ENCODE measurements at regions not wholly inside any gene's neighbourhood (a gene's known extent, or its start where the extent isn't known, plus 50 kb on each side); places are given as distances from the start of the nearest gene placed in this dataset.

- H3K9ac ChIP-seq (ENCODE audit: insufficient read depth, low read depth, low read length), result no peak overlapping the region
- H3K4me3 ChIP-seq (replicated peaks in 1 of 3; ENCODE audit: insufficient read depth in 1 of 3, low read depth in 2 of 3, low read length in 3 of 3), result no peak overlapping the region
- no peaks in the 10 kb centered on the region for H3K9me3 ChIP-seq (ENCODE audit: low read length)
- in situ Hi-C loops (cut with HindIII; ENCODE audit: extremely low pct_ligation_motif_present, low pct_unique_long_range_greater_than_20kb), result no loop called here
- ATAC-seq (no peak), DNase-seq (ENCODE audit: low spot score) (no peak), FAIRE-seq (no peak)
- no peaks in the 10 kb centered on the region for H3K4me1 ChIP-seq (ENCODE audit: insufficient read depth, low read length)
- H3K79me2 ChIP-seq (ENCODE audit: insufficient read depth, low read length), result no peaks in the 10 kb centered on the region
- no peak overlapping the region for H3K4me2 ChIP-seq (ENCODE audit: low read depth, low read length)
- H3K27ac ChIP-seq (ENCODE audit: extremely low read length, insufficient read depth, low read length), result no peak overlapping the region
- intact Hi-C loops (cut with micrococcal nuclease; ENCODE audit: unreplicated experiment), result no loop called here
- POLR2A ChIA-PET, result no interaction called here
- H2AFZ ChIP-seq (ENCODE audit: low read length), result no peak overlapping the region
- BruUV-seq (replicated peaks), result no TSS peak
- CTCF ChIA-PET (ENCODE audit: low intra/inter-chr PET ratio, low total read pairs), result no interaction called here
- H3K36me3 ChIP-seq (replicated peaks in 1 of 2; ENCODE audit: control insufficient read depth in 1 of 2, insufficient read depth in 2 of 2, low read length in 2 of 2), result no peaks in the 10 kb centered on the region
- 4% methylated on average over 1 of the region's 1 CpG for WGBS (ENCODE audit: low lambda C conversion rate)
- H4K20me1 ChIP-seq (ENCODE audit: insufficient read depth, low read length), result no peaks in the 10 kb centered on the region
- H3K27me3 ChIP-seq (ENCODE audit: control insufficient read depth in 1 of 2, insufficient read depth in 2 of 2, low read length in 2 of 2), result no peaks in the 10 kb centered on the region
- TF ChIP-seq KDM1A (CRISPR knock-in tag; IDR thresholded peaks at IDR 0.05), result no peak
- no peak for TF ChIP-seq DR1 (CRISPR knock-in tag; IDR thresholded peaks at IDR 0.05)
- TF ChIP-seq ZXDC (CRISPR knock-in tag; IDR thresholded peaks at IDR 0.05), result no peak
- TF ChIP-seq FIP1L1 (IDR thresholded peaks at IDR 0.05; ENCODE audit: borderline replicate concordance, insufficient read depth, low read depth, low read length), result no peak
- TF ChIP-seq ERF (CRISPR knock-in tag; IDR thresholded peaks at IDR 0.05), result no peak
- TF ChIP-seq ZNF335 (CRISPR knock-in tag; IDR thresholded peaks at IDR 0.05), result no peak
- no peak for TF ChIP-seq CCDC6 (CRISPR knock-in tag; IDR thresholded peaks at IDR 0.05)
- TF ChIP-seq SNRNP70 (IDR thresholded peaks at IDR 0.05; ENCODE audit: low read depth, low read length), result no peak
- no peak for TF ChIP-seq GPBP1L1 (CRISPR knock-in tag; IDR thresholded peaks at IDR 0.05)
- no peak for TF ChIP-seq ZNF549 (CRISPR knock-in tag; IDR thresholded peaks at IDR 0.05)
- no peak for TF ChIP-seq CTCF (CRISPR knock-in tag; IDR thresholded peaks at IDR 0.05)
- no peak for TF ChIP-seq ZNF770 (CRISPR knock-in tag; IDR thresholded peaks at IDR 0.05)
- no peak for TF ChIP-seq DNMT1 (CRISPR knock-in tag; IDR thresholded peaks at IDR 0.05)
Observed at GRCh38 chr2:223477318-223477717, 124.8 kb downstream of the SCG2 start.

All from HepG2 (cell line).